Caco-2 (cell line): ENCODE measurements at regions not wholly inside any gene's neighbourhood (a gene's known extent, or its start where the extent isn't known, plus 50 kb on each side); places are given as distances from the start of the nearest gene placed in this dataset.

Experiments used
- BruUV-seq: library from RNA; stranded (reverse); fragments of 400-500 nt; replicated peaks from 2 replicates; lab custom pipeline; 2021; lab: Mats Ljungman, UMichigan
- CTCF ChIA-PET: fragments of 300-600 bp; sonication (Branson Sonifier 250); formaldehyde crosslinking; loops from one replicate; lab custom pipeline; 2022; ENCODE audit warnings: antibody characterized with exemption; lab: Charles Lee
- POLR2A ChIA-PET: fragments of 300-600 bp; sonication (Branson Sonifier 250); formaldehyde crosslinking; loops from one replicate; lab custom pipeline; 2022; ENCODE audit warnings: antibody characterized with exemption; lab: Charles Lee
- DNase-seq, 2 experiments: peaks; one replicate each; pipeline versions ENCODE4 v3.0.0 to v3.0.0-alpha.2; 2020 to 2022
- H3K27me3 ChIP-seq: replicated peaks from 2 replicates; pipeline ENCODE4 v1.6.0; 2011; ENCODE audit warnings: low read length; ENCODE audit not compliant: control insufficient read depth, insufficient read depth
- H3K36me3 ChIP-seq: 2 replicates; pipeline ENCODE4 v1.5.1; 2011; ENCODE audit warnings: low read length; ENCODE audit not compliant: control insufficient read depth, insufficient read depth
- H3K4me1 ChIP-seq: fragments of 250-450 bp; sonication (Bioruptor Pico); 2 replicates; pipeline ENCODE4 v1.5.1; 2020; ENCODE audit warnings: mild to moderate bottlenecking
- H3K4me3 ChIP-seq: 2 replicates; pipeline ENCODE4 v1.5.1; 2011; ENCODE audit warnings: low read depth, mild to moderate bottlenecking, control low read depth, low read length
- H3K9me3 ChIP-seq: fragments of 250-450 bp; sonication (Bioruptor Pico); 2 replicates; pipeline ENCODE4 v1.5.1; 2020; ENCODE audit warnings: mild to moderate bottlenecking, moderate library complexity
- H3K27ac Mint-ChIP-seq: one replicate; pipeline ENCODE4 v1.8.0; 2022; ENCODE audit warnings: mixed read lengths; ENCODE audit not compliant: unreplicated experiment
- H3K27me3 Mint-ChIP-seq: one replicate; pipeline ENCODE4 v1.8.0; 2022; ENCODE audit warnings: mixed read lengths; ENCODE audit not compliant: insufficient read depth, unreplicated experiment
- H3K36me3 Mint-ChIP-seq: one replicate; pipeline ENCODE4 v1.8.0; 2022; ENCODE audit warnings: mild to moderate bottlenecking, mixed read lengths; ENCODE audit not compliant: insufficient read depth, unreplicated experiment
- H3K4me1 Mint-ChIP-seq: one replicate; pipeline ENCODE4 v1.8.0; 2022; ENCODE audit warnings: low read depth, mixed read lengths; ENCODE audit not compliant: unreplicated experiment
- H3K4me3 Mint-ChIP-seq: one replicate; pipeline ENCODE4 v1.8.0; 2022; ENCODE audit warnings: mild to moderate bottlenecking, moderate library complexity, mixed read lengths; ENCODE audit not compliant: unreplicated experiment
- H3K9me3 Mint-ChIP-seq: one replicate; pipeline ENCODE4 v1.8.0; 2022; ENCODE audit warnings: mixed read lengths; ENCODE audit not compliant: unreplicated experiment
- intact Hi-C: fragments of 100-400 bp; cut with micrococcal nuclease; formaldehyde crosslinking; loops from one replicate; pipeline ENCODE4 v1.10.0; 2022; ENCODE audit not compliant: unreplicated experiment
- TF ChIP-seq, protein P1 (sequence below), 2 experiments: fragments of 200-600 bp in 1 of 2; IDR thresholded peaks; 1 replicate in 1 of 2; 2 replicates in 1 of 2; pipeline versions ENCODE4 v1.5.1 to v1.8.0; 2011 to 2022; ENCODE audit warnings: antibody characterized with exemption in 1 of 2, control low read depth in 1 of 2, inconsistent platforms in 1 of 2, low read depth in 1 of 2, low read length in 1 of 2, mild to moderate bottlenecking in 1 of 2, moderate library complexity in 1 of 2; ENCODE audit not compliant: insufficient read depth in 1 of 2, severe bottlenecking in 1 of 2, unreplicated experiment in 1 of 2

DNA sequence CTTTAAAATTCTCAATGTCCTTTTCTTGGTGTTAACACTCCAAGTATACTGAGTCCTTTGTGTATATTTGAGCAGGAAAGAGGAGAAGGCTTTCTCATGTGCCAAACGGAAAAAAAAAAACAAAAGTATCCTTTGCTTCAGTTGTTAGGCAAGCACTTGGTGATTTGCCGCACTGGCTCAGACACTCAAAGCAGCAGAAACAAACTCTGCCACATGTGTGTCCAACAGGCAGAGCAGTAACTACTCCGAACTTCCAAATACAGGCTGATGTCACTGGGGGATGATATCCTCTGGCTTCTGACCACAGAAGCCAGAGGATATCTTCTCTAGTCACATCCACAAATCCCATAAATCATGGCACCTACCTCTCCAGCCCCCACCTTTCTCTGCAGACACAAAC lies 108.0 kb upstream of the SALL3 start:
- H3K27ac Mint-ChIP-seq, result no peak overlapping the region
- DNase-seq, result no peak
- H3K36me3 Mint-ChIP-seq, result no peaks in the 10 kb centered on the region
- CTCF ChIA-PET, result no interaction called here
- no peak overlapping the region for H3K4me3 ChIP-seq
- no peaks in the 10 kb centered on the region for H3K4me1 ChIP-seq
- H3K4me1 Mint-ChIP-seq, result no peaks in the 10 kb centered on the region
- no peaks in the 10 kb centered on the region for H3K27me3 Mint-ChIP-seq
- TF ChIP-seq, protein P1, sequence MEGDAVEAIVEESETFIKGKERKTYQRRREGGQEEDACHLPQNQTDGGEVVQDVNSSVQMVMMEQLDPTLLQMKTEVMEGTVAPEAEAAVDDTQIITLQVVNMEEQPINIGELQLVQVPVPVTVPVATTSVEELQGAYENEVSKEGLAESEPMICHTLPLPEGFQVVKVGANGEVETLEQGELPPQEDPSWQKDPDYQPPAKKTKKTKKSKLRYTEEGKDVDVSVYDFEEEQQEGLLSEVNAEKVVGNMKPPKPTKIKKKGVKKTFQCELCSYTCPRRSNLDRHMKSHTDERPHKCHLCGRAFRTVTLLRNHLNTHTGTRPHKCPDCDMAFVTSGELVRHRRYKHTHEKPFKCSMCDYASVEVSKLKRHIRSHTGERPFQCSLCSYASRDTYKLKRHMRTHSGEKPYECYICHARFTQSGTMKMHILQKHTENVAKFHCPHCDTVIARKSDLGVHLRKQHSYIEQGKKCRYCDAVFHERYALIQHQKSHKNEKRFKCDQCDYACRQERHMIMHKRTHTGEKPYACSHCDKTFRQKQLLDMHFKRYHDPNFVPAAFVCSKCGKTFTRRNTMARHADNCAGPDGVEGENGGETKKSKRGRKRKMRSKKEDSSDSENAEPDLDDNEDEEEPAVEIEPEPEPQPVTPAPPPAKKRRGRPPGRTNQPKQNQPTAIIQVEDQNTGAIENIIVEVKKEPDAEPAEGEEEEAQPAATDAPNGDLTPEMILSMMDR (IDR thresholded peaks at IDR 0.05; ENCODE audit: insufficient read depth in 1 of 2, low read depth in 1 of 2, low read length in 1 of 2, severe bottlenecking in 1 of 2, unreplicated experiment in 1 of 2), result no peak
- POLR2A ChIA-PET, result no interaction called here
- no peaks in the 10 kb centered on the region for H3K36me3 ChIP-seq
- H3K9me3 ChIP-seq, result no peaks in the 10 kb centered on the region
- H3K4me3 Mint-ChIP-seq, result no peak overlapping the region
- intact Hi-C loops, result no loop called here
- H3K9me3 Mint-ChIP-seq, result no peaks in the 10 kb centered on the region
- no peaks in the 10 kb centered on the region for H3K27me3 ChIP-seq
- no TSS peak for BruUV-seq

- Mint-ChIP-seq H3K27ac (no peak overlapping the region), H3K27me3 (no peaks in the 10 kb centered on the region), H3K36me3 (no peaks in the 10 kb centered on the region), H3K4me1 (no peaks in the 10 kb centered on the region), H3K9me3 (no peaks in the 10 kb centered on the region), H3K4me3 (no peak overlapping the region)
- intact Hi-C loops, result no loop called here
- DNase-seq, result no peak
- BruUV-seq, result no TSS peak
- CTCF ChIA-PET, result no interaction called here
- Histone ChIP-seq H3K4me1 (no peaks in the 10 kb centered on the region), H3K36me3 (no peaks in the 10 kb centered on the region), H3K4me3 (no peak overlapping the region), H3K9me3 (no peaks in the 10 kb centered on the region), H3K27me3 (no peaks in the 10 kb centered on the region)
- POLR2A ChIA-PET, result no interaction called here
- TF ChIP-seq, protein P1 (IDR thresholded peaks at IDR 0.05; ENCODE audit: insufficient read depth in 1 of 2, low read depth in 1 of 2, low read length in 1 of 2, severe bottlenecking in 1 of 2, unreplicated experiment in 1 of 2), result no peak
Observed at GRCh38 chr18:78873926-78874500, 105.6 kb upstream of the SALL3 start.

- ChIA-PET POLR2A (no interaction called here), CTCF (no interaction called here)
- Histone ChIP-seq H3K4me3 (no peak overlapping the region), H3K9me3 (no peaks in the 10 kb centered on the region), H3K36me3 (no peaks in the 10 kb centered on the region), H3K4me1 (no peaks in the 10 kb centered on the region), H3K27me3 (no peaks in the 10 kb centered on the region)
- Mint-ChIP-seq H3K4me1 (no peaks in the 10 kb centered on the region), H3K27ac (no peak overlapping the region), H3K9me3 (no peaks in the 10 kb centered on the region), H3K27me3 (no peaks in the 10 kb centered on the region), H3K36me3 (no peaks in the 10 kb centered on the region), H3K4me3 (no peak overlapping the region)
- TF ChIP-seq, protein P1 (IDR thresholded peaks at IDR 0.05; ENCODE audit: insufficient read depth in 1 of 2, low read depth in 1 of 2, low read length in 1 of 2, severe bottlenecking in 1 of 2, unreplicated experiment in 1 of 2), result peak in 1 of 2 experiments; percentile 19
- intact Hi-C loops, result no loop called here
- no TSS peak for BruUV-seq
- peak in 1 of 2 experiments; percentile 4 for DNase-seq
Observed at GRCh38 chr18:78875016-78875777, 104.4 kb upstream of the SALL3 start.
